DND-41 (cell line): ENCODE measurements at regions not wholly inside any gene's neighbourhood (a gene's known extent, or its start where the extent isn't known, plus 50 kb on each side); places are given as distances from the start of the nearest gene placed in this dataset.

Experiments used
- ATAC-seq: fragments of 200-7000 bp; cut with Tn5 transposase; 3 replicates; pipeline ENCODE4 v1.9.1; 2021; ENCODE audit warnings: low read depth; ENCODE audit not compliant: insufficient read depth
- DNase-seq: peaks from one replicate; pipeline ENCODE4 v3.0.0-alpha.2; 2020
- H2AFZ ChIP-seq: 2 replicates; pipeline ENCODE4 v1.6.0; 2012; ENCODE audit warnings: low read depth, low read length
- H3K27ac ChIP-seq: 2 replicates; pipeline ENCODE4 v1.5.1; 2012; ENCODE audit warnings: low read length, inconsistent platforms
- H3K27me3 ChIP-seq: fragments of 200-600 bp; sonication (generic); 2 replicates; pipeline ENCODE4 v1.6.0; 2012; ENCODE audit warnings: low read length, mild to moderate bottlenecking, inconsistent platforms; ENCODE audit not compliant: insufficient read depth, poor library complexity
- H3K36me3 ChIP-seq: 2 replicates; pipeline ENCODE4 v1.5.1; 2012; ENCODE audit warnings: low read length, inconsistent platforms; ENCODE audit not compliant: insufficient read depth
- H3K4me1 ChIP-seq: 2 replicates; pipeline ENCODE4 v1.5.1; 2012; ENCODE audit warnings: mild to moderate bottlenecking, low read length; ENCODE audit not compliant: insufficient read depth
- H3K4me2 ChIP-seq: 2 replicates; pipeline ENCODE4 v1.6.0; 2012; ENCODE audit warnings: mild to moderate bottlenecking, moderate library complexity, low read length, inconsistent platforms; ENCODE audit not compliant: insufficient read depth
- H3K4me3 ChIP-seq, 2 experiments: fragments of 200-600 bp in 1 of 2; shearing (Covaris generic) in 1 of 2; 2 replicates each; pipeline ENCODE4 v1.5.1; 2012 to 2016; ENCODE audit warnings: inconsistent platforms in 2 of 2, low read length in 2 of 2, mild to moderate bottlenecking in 2 of 2, low read depth in 1 of 2, moderate library complexity in 1 of 2
- H3K79me2 ChIP-seq: 2 replicates; pipeline ENCODE4 v1.6.0; 2012; ENCODE audit warnings: low read length, inconsistent platforms; ENCODE audit not compliant: insufficient read depth
- H3K9ac ChIP-seq: 2 replicates; pipeline ENCODE4 v1.6.0; 2012; ENCODE audit warnings: low read depth, mild to moderate bottlenecking, inconsistent platforms, low read length, moderate library complexity
- H3K9me3 ChIP-seq: 2 replicates; pipeline ENCODE4 v1.5.1; 2012; ENCODE audit warnings: low read length, moderate library complexity, mild to moderate bottlenecking, inconsistent platforms; ENCODE audit not compliant: insufficient read depth, severe bottlenecking
- H4K20me1 ChIP-seq: 2 replicates; pipeline ENCODE4 v1.6.0; 2012; ENCODE audit warnings: low read length; ENCODE audit not compliant: insufficient read depth
- EZH2 ChIP-seq: IDR thresholded peaks from 3 replicates; pipeline ENCODE4 v1.6.1; 2012; ENCODE audit warnings: borderline replicate concordance, low read depth, mild to moderate bottlenecking, moderate library complexity, low read length, inconsistent platforms; ENCODE audit not compliant: severe bottlenecking
- TF ChIP-seq, protein P1 (sequence below): IDR thresholded peaks from 2 replicates; pipeline ENCODE4 v1.5.1; 2012; ENCODE audit warnings: borderline replicate concordance, low read length, moderate library complexity, mild to moderate bottlenecking; ENCODE audit not compliant: poor library complexity, severe bottlenecking; ENCODE audit errors: extremely low read depth

GRCh38 chr1:177505905-177506590 lies 335.3 kb downstream of the BRINP2 start:
- ATAC-seq (no peak), DNase-seq (no peak)
- Histone ChIP-seq H3K36me3 (no peaks in the 10 kb centered on the region), H3K27ac (no peak overlapping the region), H2AFZ (no peak overlapping the region), H3K9ac (no peak overlapping the region), H3K4me3 (no peak overlapping the region), H3K4me1 (no peaks in the 10 kb centered on the region), H3K4me2 (no peak overlapping the region), H3K79me2 (no peaks in the 10 kb centered on the region), H3K27me3 (no peaks in the 10 kb centered on the region), H3K9me3 (no peaks in the 10 kb centered on the region), H4K20me1 (no peaks in the 10 kb centered on the region)
- TF ChIP-seq EZH2: no peak
- TF ChIP-seq, protein P1, sequence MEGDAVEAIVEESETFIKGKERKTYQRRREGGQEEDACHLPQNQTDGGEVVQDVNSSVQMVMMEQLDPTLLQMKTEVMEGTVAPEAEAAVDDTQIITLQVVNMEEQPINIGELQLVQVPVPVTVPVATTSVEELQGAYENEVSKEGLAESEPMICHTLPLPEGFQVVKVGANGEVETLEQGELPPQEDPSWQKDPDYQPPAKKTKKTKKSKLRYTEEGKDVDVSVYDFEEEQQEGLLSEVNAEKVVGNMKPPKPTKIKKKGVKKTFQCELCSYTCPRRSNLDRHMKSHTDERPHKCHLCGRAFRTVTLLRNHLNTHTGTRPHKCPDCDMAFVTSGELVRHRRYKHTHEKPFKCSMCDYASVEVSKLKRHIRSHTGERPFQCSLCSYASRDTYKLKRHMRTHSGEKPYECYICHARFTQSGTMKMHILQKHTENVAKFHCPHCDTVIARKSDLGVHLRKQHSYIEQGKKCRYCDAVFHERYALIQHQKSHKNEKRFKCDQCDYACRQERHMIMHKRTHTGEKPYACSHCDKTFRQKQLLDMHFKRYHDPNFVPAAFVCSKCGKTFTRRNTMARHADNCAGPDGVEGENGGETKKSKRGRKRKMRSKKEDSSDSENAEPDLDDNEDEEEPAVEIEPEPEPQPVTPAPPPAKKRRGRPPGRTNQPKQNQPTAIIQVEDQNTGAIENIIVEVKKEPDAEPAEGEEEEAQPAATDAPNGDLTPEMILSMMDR: no peak

- Histone ChIP-seq H3K9ac (no peak overlapping the region), H2AFZ (no peak overlapping the region), H3K79me2 (no peaks in the 10 kb centered on the region), H3K36me3 (no peaks in the 10 kb centered on the region), H3K4me1 (no peaks in the 10 kb centered on the region), H3K4me3 (no peak overlapping the region), H3K27me3 (no peaks in the 10 kb centered on the region), H4K20me1 (no peaks in the 10 kb centered on the region), H3K9me3 (peaks cover 3% of the 10 kb centered on the region), H3K27ac (no peak overlapping the region), H3K4me2 (no peak overlapping the region)
- TF ChIP-seq EZH2: no peak
- TF ChIP-seq, protein P1: no peak
- DNase-seq (no peak), ATAC-seq (no peak)
These were observed 325.1 kb downstream of the BRINP2 start for GRCh38 chr1:177495878-177496277.

DNA sequence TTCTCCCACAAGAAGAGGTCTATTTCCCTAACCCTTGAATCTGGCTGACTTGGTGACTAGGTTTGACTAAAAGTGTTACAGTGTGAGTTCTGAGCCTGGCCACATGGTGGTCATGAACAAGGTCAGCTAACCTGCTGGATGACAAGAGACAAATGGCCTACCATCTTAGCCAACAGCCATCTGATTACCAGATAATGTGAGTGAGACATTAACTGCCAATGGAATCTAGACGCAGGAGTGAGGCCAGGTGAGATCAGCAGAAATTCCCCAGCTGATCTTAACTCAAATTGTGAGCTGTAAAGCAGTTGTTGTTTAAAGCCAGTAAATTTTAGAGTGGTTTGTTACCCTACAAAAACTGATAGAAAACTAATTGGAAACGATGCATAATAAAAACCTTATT lies 320.0 kb downstream of the BRINP2 start:
- no peak overlapping the region for H3K9ac ChIP-seq
- DNase-seq: no peak

More for the DNA sequence above, 320.0 kb downstream of the BRINP2 start:
- Histone ChIP-seq H3K4me1 (no peaks in the 10 kb centered on the region), H4K20me1 (no peaks in the 10 kb centered on the region), H3K4me3 (no peak overlapping the region), H3K27me3 (no peaks in the 10 kb centered on the region), H2AFZ (no peak overlapping the region), H3K9me3 (peaks cover 3% of the 10 kb centered on the region), H3K4me2 (no peak overlapping the region), H3K79me2 (no peaks in the 10 kb centered on the region), H3K36me3 (no peaks in the 10 kb centered on the region), H3K27ac (no peak overlapping the region)
- no peak for TF ChIP-seq EZH2
- TF ChIP-seq, protein P1: no peak
- ATAC-seq: no peak
